BLaER1 treated with 17β-estradiol and CSF1 and Interleukin-3, amounts not matched to agents 10 nM and 100 nM (cell line): ENCODE measurements at regions not wholly inside any gene's neighbourhood (a gene's known extent, or its start where the extent isn't known, plus 50 kb on each side); places are given as distances from the start of the nearest gene placed in this dataset.

Experiments
- H3K27ac ChIP-seq, 11 experiments: shearing (Covaris generic); formaldehyde crosslinking; 2 replicates each; pipeline ENCODE4 v1.8.1; 2022
- H3K27me3 ChIP-seq, 11 experiments: shearing (Covaris generic); formaldehyde crosslinking; 2 replicates each; pipeline ENCODE4 v1.8.1; 2022
- H3K36me3 ChIP-seq, 11 experiments: shearing (Covaris generic); formaldehyde crosslinking; 2 replicates each; pipeline ENCODE4 v1.8.1; 2022
- H3K4me1 ChIP-seq, 10 experiments: shearing (Covaris generic); formaldehyde crosslinking; 2 replicates each; pipeline ENCODE4 v1.8.1; 2022
- H3K4me2 ChIP-seq, 11 experiments: shearing (Covaris generic); formaldehyde crosslinking; 2 replicates each; pipeline ENCODE4 v1.8.1; 2022
- H3K4me3 ChIP-seq, 10 experiments: shearing (Covaris generic); formaldehyde crosslinking; 2 replicates each; pipeline ENCODE4 v1.8.1; 2022
- H3K9ac ChIP-seq, 11 experiments: shearing (Covaris generic); formaldehyde crosslinking; 2 replicates each; pipeline ENCODE4 v1.8.1; 2022
- H3K9me3 ChIP-seq, 11 experiments: shearing (Covaris generic); formaldehyde crosslinking; replicated peaks in 1 of 11; 2 replicates each; pipeline ENCODE4 v1.8.1; 2022
- H4K20me1 ChIP-seq, 11 experiments: shearing (Covaris generic); formaldehyde crosslinking; 2 replicates each; pipeline ENCODE4 v1.8.1; 2022
- Cebpa-rat ChIP-seq, 11 experiments: shearing (Covaris generic); IDR thresholded peaks; 2 replicates each; pipeline ENCODE4 v1.8.1; 2022

GRCh38 chr13:75013818-75014217 lies 468.2 kb downstream of the TBC1D4 start:
- no peak overlapping the region for H3K4me3 ChIP-seq
- H3K36me3 ChIP-seq: no peaks in the 10 kb centered on the region
- no peak for TF ChIP-seq Cebpa-rat (IDR thresholded peaks at IDR 0.05)
- no peaks in the 10 kb centered on the region for H3K9me3 ChIP-seq
- H3K4me1 ChIP-seq: no peaks in the 10 kb centered on the region
- no peak overlapping the region for H3K4me2 ChIP-seq
- no peaks in the 10 kb centered on the region for H4K20me1 ChIP-seq
- no peak overlapping the region for H3K9ac ChIP-seq
- no peaks in the 10 kb centered on the region for H3K27me3 ChIP-seq
- H3K27ac ChIP-seq: no peak overlapping the region

GRCh38 chr13:75010941-75011340 lies 471.0 kb downstream of the TBC1D4 start:
- Histone ChIP-seq H3K9ac (no peak overlapping the region), H3K36me3 (no peaks in the 10 kb centered on the region), H3K27me3 (no peaks in the 10 kb centered on the region), H3K4me1 (no peaks in the 10 kb centered on the region), H3K4me3 (no peak overlapping the region), H4K20me1 (no peaks in the 10 kb centered on the region), H3K27ac (no peak overlapping the region), H3K4me2 (no peak overlapping the region), H3K9me3 (no peaks in the 10 kb centered on the region)
- TF ChIP-seq Cebpa-rat (IDR thresholded peaks at IDR 0.05): no peak

GRCh38 chr13:75008926-75009325 lies 473.0 kb downstream of the TBC1D4 start:
- Histone ChIP-seq H3K27ac (no peak overlapping the region), H3K9ac (no peak overlapping the region), H3K4me2 (no peak overlapping the region), H4K20me1 (no peaks in the 10 kb centered on the region), H3K4me3 (no peak overlapping the region), H3K36me3 (no peaks in the 10 kb centered on the region), H3K27me3 (no peaks in the 10 kb centered on the region), H3K4me1 (no peaks in the 10 kb centered on the region), H3K9me3 (no peaks in the 10 kb centered on the region)
- TF ChIP-seq Cebpa-rat (IDR thresholded peaks at IDR 0.05): no peak

DNA sequence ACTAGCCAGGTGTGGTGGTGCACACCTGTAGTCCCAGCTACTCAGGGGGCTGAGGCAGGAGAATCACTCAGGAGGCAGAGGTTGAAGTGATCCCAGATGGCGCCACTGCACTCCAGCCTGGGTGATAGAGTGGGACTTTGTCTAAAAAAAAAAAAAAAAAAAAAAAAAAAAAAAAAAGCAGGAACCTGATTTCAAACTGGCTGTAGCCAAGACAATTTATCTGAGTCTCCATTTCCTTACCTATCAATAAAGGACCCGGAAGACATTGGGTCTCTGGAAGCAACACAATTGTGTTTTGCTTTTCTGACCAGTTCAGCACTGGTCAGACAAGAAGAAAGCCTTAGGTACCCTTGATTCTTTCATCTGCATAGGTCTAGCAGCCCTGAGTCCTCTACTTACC lies 491.0 kb downstream of the TBC1D4 start:
- Histone ChIP-seq H3K4me3 (no peak overlapping the region), H4K20me1 (no peaks in the 10 kb centered on the region), H3K4me2 (no peak overlapping the region), H3K9ac (no peak overlapping the region), H3K27ac (no peak overlapping the region), H3K36me3 (no peaks in the 10 kb centered on the region), H3K27me3 (no peaks in the 10 kb centered on the region), H3K9me3 (no peaks in the 10 kb centered on the region), H3K4me1 (no peaks in the 10 kb centered on the region)
- TF ChIP-seq Cebpa-rat (IDR thresholded peaks at IDR 0.05): no peak

- Histone ChIP-seq H3K27ac (no peak overlapping the region), H3K4me1 (no peaks in the 10 kb centered on the region), H3K4me2 (no peak overlapping the region), H3K27me3 (no peaks in the 10 kb centered on the region), H3K9ac (no peak overlapping the region), H3K9me3 (no peaks in the 10 kb centered on the region), H3K36me3 (no peaks in the 10 kb centered on the region), H4K20me1 (no peaks in the 10 kb centered on the region), H3K4me3 (no peak overlapping the region)
- no peak for TF ChIP-seq Cebpa-rat (IDR thresholded peaks at IDR 0.05)
Measured at GRCh38 chr13:74987124-74987690, 494.8 kb downstream of the TBC1D4 start.

GRCh38 chr13:74986609-74987008 lies 495.4 kb downstream of the TBC1D4 start:
- H3K36me3 ChIP-seq: no peaks in the 10 kb centered on the region
- no peaks in the 10 kb centered on the region for H4K20me1 ChIP-seq
- H3K9ac ChIP-seq: no peak overlapping the region
- H3K27me3 ChIP-seq: no peaks in the 10 kb centered on the region
- H3K27ac ChIP-seq: no peak overlapping the region
- no peaks in the 10 kb centered on the region for H3K4me1 ChIP-seq
- H3K4me3 ChIP-seq: no peak overlapping the region
- TF ChIP-seq Cebpa-rat (IDR thresholded peaks at IDR 0.05): no peak
- no peak overlapping the region for H3K4me2 ChIP-seq
- no peaks in the 10 kb centered on the region for H3K9me3 ChIP-seq

DNA sequence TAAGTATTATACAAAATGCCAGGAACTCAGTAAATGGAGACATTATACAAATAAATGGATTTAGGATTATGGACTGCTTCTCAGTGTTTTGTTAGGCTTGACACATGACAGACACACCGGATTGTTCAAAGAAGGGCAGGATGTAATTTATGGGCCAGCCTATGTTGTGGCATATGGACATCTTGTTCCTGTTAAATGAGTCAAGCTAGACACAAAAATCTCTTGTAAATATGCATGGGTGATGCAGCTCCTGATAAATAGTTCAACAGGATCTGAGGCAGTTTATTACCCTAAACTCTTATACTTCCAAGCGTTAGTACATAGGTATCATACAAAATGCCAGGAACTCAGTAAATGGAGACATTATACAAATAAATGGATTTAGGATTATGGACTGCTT lies 502.3 kb downstream of the TBC1D4 start:
- H3K36me3 ChIP-seq: no peaks in the 10 kb centered on the region
- H3K27ac ChIP-seq: no peak overlapping the region
- H3K9me3 ChIP-seq: no peaks in the 10 kb centered on the region
- no peak overlapping the region for H3K4me2 ChIP-seq
- H4K20me1 ChIP-seq: no peaks in the 10 kb centered on the region
- no peak overlapping the region for H3K9ac ChIP-seq
- H3K4me3 ChIP-seq: no peak overlapping the region
- H3K27me3 ChIP-seq: no peaks in the 10 kb centered on the region
- no peak for TF ChIP-seq Cebpa-rat (IDR thresholded peaks at IDR 0.05)
- H3K4me1 ChIP-seq: no peaks in the 10 kb centered on the region

- Histone ChIP-seq H3K9me3 (no peaks in the 10 kb centered on the region), H3K36me3 (no peaks in the 10 kb centered on the region), H3K4me3 (no peak overlapping the region), H3K27ac (no peak overlapping the region), H3K9ac (no peak overlapping the region), H3K27me3 (no peaks in the 10 kb centered on the region), H4K20me1 (no peaks in the 10 kb centered on the region), H3K4me1 (no peaks in the 10 kb centered on the region), H3K4me2 (no peak overlapping the region)
- no peak for TF ChIP-seq Cebpa-rat (IDR thresholded peaks at IDR 0.05)
Measured at GRCh38 chr13:74978591-74978990, 503.4 kb downstream of the TBC1D4 start.

GRCh38 chr13:74977498-74977897 lies 504.5 kb downstream of the TBC1D4 start:
- Histone ChIP-seq H3K27ac (no peak overlapping the region), H3K9me3 (no peaks in the 10 kb centered on the region), H3K4me1 (no peaks in the 10 kb centered on the region), H3K36me3 (no peaks in the 10 kb centered on the region), H3K4me2 (no peak overlapping the region), H4K20me1 (no peaks in the 10 kb centered on the region), H3K9ac (no peak overlapping the region), H3K4me3 (no peak overlapping the region), H3K27me3 (no peaks in the 10 kb centered on the region)
- no peak for TF ChIP-seq Cebpa-rat (IDR thresholded peaks at IDR 0.05)

- Histone ChIP-seq H3K4me2 (no peak overlapping the region), H3K36me3 (no peaks in the 10 kb centered on the region), H3K9me3 (no peaks in the 10 kb centered on the region), H3K27ac (no peak overlapping the region), H3K4me3 (no peak overlapping the region), H4K20me1 (no peaks in the 10 kb centered on the region), H3K27me3 (no peaks in the 10 kb centered on the region), H3K9ac (no peak overlapping the region), H3K4me1 (no peaks in the 10 kb centered on the region)
- no peak for TF ChIP-seq Cebpa-rat (IDR thresholded peaks at IDR 0.05)
Measured at GRCh38 chr13:74975111-74975510, 506.9 kb downstream of the TBC1D4 start.
